Midbrain (tissue), 1 donor: ENCODE measurements at regions not wholly inside any gene's neighbourhood (a gene's known extent, or its start where the extent isn't known, plus 50 kb on each side); places are given as distances from the start of the nearest gene placed in this dataset.

Source experiments
- DNase-seq: peaks from one replicate; lab custom pipeline; 2025; lab: John Stamatoyannopoulos, UW

GRCh38 chr1:218024211-218024720, 260.8 kb upstream of the RRP15 start:
- no peak for DNase-seq

DNA sequence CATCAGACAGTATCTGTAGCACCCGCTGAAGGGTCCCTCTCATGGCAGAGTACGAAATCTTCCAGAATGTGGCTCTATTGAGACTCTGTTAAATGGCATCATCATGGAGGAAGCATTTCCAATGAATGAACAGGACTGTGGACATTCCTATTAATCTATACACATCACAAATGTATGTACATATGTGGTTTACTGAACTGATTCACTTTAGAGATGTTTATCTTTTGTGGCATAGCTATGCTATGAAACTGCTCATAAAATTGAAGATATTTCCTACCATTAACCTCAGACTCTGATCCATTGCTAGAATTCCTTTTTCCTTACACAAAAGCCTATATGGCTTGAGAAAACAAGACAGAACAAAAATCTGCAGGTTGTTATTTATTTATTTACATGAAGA, 259.6 kb upstream of the RRP15 start:
- no peak for DNase-seq

DNA sequence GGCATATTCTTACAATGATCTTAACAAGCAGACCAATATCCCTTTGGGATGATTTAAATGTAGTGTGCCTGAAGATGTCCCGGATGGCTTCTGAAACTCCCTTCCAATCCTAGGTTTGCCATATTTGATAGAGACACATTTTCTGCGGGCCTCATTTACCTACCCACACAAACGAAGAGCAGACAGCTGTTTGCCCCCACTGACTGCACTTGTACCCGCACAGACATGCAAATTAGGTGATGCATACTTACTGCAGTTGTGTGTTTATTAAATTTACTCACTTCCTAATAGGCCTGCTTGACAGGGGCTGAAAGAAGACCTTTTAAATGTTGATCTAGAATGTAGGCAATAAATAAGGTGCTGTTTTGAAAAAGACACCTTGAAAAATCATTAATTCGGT, 257.9 kb upstream of the RRP15 start:
- no peak for DNase-seq

GRCh38 chr1:218030846-218031245, 254.2 kb upstream of the RRP15 start:
- no peak for DNase-seq

- DNase-seq, result no peak
Observed at GRCh38 chr1:218031901-218032300, 253.2 kb upstream of the RRP15 start.

- no peak for DNase-seq
Observed at GRCh38 chr1:218034468-218034867, 250.6 kb upstream of the RRP15 start.

DNA sequence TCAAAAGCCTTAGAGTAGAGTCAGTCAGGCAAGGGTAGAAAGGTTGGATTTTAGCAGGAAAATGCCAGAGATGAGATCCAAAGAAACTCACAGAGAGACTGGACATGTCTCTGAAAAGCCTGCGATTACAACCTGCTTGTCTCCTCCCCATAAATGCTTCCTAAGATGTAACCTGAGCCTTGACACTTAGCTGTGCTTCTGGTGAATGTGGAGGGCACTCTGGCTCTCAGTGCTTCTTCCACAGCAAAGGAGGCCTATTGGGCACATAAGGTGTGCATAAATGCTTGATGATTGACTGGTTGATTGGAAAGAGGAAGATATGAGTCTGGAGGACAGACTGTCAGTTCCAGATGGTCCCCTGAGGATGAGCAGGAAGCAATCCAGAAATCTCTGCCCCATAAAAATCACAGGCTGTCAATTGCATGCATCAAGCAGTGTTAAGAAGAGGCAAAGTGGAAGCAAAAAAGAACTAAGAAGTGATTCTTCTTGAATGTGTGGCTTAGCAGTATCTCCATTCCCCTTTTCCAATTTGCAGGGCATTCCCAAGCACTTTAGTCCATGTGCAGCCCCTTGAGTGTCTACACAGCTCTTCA, 236.2 kb upstream of the RRP15 start:
- no peak for DNase-seq

- no peak for DNase-seq
Observed at GRCh38 chr1:218049641-218050040, 235.5 kb upstream of the RRP15 start.

DNA sequence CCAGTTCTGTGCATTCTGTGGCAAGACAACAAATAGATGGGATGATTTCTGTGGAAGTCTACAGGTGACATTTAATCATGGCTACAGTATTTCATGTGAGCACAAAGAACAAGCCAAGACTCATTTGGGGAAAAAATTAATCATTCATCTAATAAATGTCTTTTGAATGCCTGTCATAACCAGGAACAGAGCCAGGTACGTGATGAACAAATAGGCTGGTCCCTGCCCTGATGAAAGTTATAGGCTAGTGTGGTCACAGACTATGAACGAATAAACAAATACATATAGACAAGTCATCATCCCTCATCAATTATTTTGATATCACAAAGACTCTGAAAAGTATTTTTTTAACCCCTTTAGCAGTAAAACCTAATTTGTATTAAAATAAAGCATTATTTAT, 226.4 kb upstream of the RRP15 start:
- no peak for DNase-seq

DNA sequence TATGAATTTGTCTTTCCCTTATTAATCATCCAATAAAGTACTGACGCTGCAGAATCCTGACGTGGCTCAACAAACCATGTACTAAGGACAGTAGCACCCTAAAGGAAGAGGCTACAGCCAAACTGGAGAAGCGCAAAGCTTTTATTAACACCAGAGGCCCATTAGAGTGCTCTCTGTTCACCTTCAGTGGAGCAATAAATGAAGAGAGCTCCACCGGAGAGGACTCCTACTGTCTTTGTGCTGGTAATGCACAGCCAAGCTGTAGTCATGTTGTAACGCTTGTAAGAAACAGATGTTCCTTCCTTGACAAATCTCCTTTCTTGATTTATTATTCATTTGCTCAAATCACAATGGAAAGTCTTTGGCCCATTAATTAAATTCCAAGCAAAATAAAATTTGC, 220.7 kb upstream of the RRP15 start:
- DNase-seq, result no peak

GRCh38 chr1:218066332-218066731, 218.8 kb upstream of the RRP15 start:
- no peak for DNase-seq

- DNase-seq, result no peak
Observed at GRCh38 chr1:218068241-218068640, 216.9 kb upstream of the RRP15 start.

DNA sequence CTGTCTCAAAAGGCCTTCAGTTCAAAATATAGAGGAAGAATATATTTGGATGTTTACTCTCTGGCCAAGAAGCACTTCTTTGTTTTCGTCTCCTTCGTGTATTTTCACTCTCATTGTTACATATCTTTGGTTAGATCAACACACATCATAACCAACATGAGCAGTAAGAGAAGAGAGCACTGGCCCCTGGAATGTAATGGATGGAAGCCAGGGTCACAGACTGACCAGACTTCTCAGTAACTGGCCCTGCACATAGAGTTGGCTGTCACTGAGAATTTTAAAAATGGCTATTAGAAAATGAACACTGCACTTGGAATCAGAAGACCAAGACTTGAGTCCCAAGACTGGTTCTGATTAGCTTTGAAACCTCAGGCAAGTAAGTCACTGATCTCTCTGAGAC, 215.9 kb upstream of the RRP15 start:
- no peak for DNase-seq

GRCh38 chr1:218073062-218073461, 212.0 kb upstream of the RRP15 start:
- no peak for DNase-seq

GRCh38 chr1:218078916-218079315, 206.2 kb upstream of the RRP15 start:
- no peak for DNase-seq

- DNase-seq, result no peak
Observed at GRCh38 chr1:218079347-218079746, 205.7 kb upstream of the RRP15 start.

DNA sequence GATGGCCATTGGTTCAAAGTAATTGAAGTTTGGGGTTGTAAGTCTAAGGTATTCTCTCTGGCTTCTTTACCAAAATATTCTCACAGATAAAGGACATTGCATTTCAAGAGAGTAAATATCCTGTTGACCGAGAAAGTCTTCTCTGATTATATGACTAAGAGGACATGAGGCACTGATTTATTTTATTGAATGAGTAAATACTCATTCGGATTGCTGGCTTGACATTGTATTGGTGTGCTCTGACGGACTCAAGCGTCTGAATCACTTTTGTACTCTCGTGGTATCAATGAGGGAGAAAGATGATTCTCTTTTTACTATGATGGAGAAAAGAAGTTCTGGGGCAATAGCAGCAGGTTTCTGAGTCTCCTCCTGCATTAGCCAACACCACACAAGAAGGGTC, 205.3 kb upstream of the RRP15 start:
- DNase-seq, result no peak

DNA sequence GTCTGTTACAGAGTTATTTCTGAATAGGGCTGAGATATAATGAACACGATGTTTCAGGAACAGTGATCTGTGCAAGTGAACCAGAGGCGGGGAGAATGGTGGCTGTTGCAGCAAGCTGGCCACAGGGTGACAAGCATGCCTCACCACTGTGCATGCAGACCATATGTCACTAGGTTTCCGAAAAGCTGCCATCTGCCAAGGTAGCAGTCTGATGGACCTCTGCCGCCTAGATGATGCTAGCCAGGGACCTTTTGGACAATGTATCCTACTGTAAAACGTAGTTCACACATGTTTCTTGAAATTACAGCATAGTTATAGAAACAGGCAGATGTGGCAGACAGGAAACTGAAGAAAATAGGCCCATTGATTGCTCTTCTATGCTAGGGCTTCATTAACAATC, 204.2 kb upstream of the RRP15 start:
- DNase-seq, result no peak

DNA sequence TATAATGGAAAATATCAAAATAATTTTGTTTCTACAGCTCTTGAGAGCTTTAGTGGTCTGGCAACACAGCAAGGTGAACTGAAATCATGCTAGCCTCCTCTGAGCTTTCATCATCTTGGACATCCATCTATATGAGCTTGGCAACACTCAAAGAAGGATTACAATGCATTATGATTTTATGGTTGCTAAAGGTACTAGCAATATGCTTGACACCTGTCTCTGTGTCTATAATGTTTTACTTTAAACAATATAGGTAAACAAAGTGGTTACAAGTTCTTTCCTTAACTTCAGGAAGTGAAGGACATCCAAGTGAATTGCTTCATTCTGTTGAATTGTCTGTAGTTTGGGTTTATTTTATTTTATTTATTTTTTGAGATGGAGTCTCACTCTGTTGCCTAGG, 203.7 kb upstream of the RRP15 start:
- DNase-seq, result no peak

DNA sequence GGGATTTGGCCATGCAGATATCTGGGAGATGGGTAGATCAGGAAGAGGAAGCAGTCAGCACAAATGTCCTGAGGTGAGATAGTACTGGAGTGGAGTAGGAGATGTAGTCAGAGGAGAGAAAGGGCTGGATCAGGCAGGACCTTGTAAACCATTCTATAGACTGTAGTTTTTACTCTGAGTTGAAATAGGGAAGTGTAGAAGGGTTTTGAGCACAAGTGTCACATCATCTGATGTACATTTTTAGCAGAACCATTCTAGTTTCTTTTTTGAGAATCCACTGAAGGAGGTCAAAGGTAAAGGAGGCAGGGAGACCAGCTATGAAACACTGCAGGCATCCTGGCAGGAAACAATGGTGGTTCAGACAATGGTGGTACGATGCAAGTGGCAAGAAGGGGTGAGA, 194.6 kb upstream of the RRP15 start:
- DNase-seq, result no peak

DNA sequence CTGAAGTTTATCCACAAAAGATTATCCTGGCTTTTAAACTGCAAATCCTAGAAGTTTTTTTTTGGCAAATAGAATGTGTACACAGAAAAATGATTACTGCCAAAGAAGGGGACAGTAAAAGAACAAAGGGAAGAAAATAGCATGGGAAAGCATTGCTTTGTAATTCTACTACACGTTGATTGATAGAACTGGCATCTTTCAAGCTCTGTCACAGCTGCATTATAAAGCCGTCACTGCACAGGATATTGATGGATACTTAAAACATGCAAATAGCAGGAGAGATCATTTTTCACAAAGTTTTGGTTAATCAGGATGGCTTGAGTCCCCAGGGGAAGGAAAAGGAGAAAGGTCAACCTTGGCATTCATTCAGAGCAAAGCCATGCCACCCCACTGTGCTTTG, 183.7 kb upstream of the RRP15 start:
- no peak for DNase-seq

DNA sequence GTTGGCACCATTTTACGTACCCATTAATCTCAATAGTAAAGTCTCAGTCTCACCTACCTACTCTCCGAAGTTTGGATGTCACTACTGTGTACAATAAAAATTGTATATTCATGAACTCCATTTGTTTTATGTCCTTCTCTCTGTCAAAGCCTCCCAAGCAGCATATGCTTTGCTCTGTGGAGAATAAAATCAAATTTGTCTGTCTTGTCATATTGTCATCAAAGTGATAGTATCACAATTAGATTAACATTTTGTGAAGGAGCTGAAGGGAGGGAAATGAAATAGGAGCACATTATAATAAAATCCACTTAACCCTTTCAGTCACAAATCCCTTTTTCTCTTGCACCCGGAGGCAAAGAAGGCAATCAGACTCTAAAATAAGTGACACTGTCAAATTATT, 177.1 kb upstream of the RRP15 start:
- no peak for DNase-seq

- DNase-seq, result no peak
Observed at GRCh38 chr1:218112862-218113261, 172.2 kb upstream of the RRP15 start.

- no peak for DNase-seq
Observed at GRCh38 chr1:218123968-218124367, 161.1 kb upstream of the RRP15 start.

DNA sequence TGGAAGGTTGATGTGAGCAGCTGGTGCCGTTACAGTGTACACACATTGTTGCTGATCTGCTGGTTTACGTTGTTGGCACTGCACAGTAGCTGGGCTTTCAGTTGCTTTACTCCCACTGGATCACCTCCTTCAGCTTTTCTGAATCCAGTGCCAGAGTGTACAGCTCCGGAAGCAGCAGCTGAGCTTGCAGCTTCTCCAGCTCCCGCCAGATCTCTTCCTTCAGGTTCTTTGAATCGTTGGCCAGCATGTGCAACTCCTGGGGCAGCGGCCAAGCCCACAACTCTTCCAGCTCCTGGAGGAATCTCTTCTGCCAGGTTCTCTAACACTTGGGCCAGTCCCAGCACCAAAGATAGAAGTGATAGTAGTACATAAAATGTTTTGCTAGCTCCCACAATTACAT, 149.7 kb upstream of the RRP15 start:
- DNase-seq, result no peak
